B cell (primary cell): ENCODE measurements at regions not wholly inside any gene's neighbourhood (a gene's known extent, or its start where the extent isn't known, plus 50 kb on each side); places are given as distances from the start of the nearest gene placed in this dataset.
"Not testable (repeated sequence)": the region's sequence is repeated elsewhere in the genome, so short reads cannot be mapped to it uniquely, and the experiment has no call there.

Experiments
- ATAC-seq: fragments of 200-7000 bp; cut with Tn5 transposase; one replicate; pipeline ENCODE4 v1.10.0; 2021; ENCODE audit warnings: low read depth, mild to moderate bottlenecking, moderate number of reproducible peaks, moderate library complexity
- CTCF ChIA-PET: fragments of 350-600 bp; sonication (Branson Sonifier 250); formaldehyde crosslinking; loops from one replicate; lab custom pipeline; 2021; ENCODE audit warnings: antibody characterized with exemption, inconsistent platforms; lab: Charles Lee
- POLR2A ChIA-PET: fragments of 350-600 bp; sonication (Branson Sonifier 250); formaldehyde crosslinking; loops from one replicate; lab custom pipeline; 2021; ENCODE audit warnings: antibody characterized with exemption; lab: Charles Lee
- DNase-seq: peaks from one replicate; pipeline ENCODE4 v3.0.0; 2013
- H2AFZ ChIP-seq: 2 replicates; pipeline ENCODE4 v1.6.1; 2012; ENCODE audit warnings: mild to moderate bottlenecking, low read depth, low read length; ENCODE audit not compliant: insufficient read depth, poor library complexity, severe bottlenecking
- H3K27ac ChIP-seq, 2 donors: 1 replicate in 1 of 2; 2 replicates in 1 of 2; pipeline ENCODE4 v1.5.1; 2012 to 2013; ENCODE audit warnings: low read length in 2 of 2, mild to moderate bottlenecking in 2 of 2, moderate library complexity in 1 of 2
- H3K27me3 ChIP-seq, 4 experiments: fragments of 200-600 bp in 1 of 4; sonication (generic) in 1 of 4; replicated peaks in 1 of 4; 1 replicate in 2 of 4; 2 replicates in 2 of 4; pipeline versions ENCODE4 v1.6.1 to v1.7.0; 2013 to 2016; ENCODE audit warnings: low read length in 3 of 4, mild to moderate bottlenecking in 2 of 4, mixed read lengths in 1 of 4, moderate library complexity in 1 of 4; ENCODE audit not compliant: insufficient read depth in 4 of 4, control insufficient read depth in 3 of 4; ENCODE audit errors: control extremely low read depth in 1 of 4
- H3K36me3 ChIP-seq, 2 experiments: replicated peaks in 1 of 2; 1 replicate in 1 of 2; 2 replicates in 1 of 2; pipeline versions ENCODE4 v1.6.1 to v1.7.1; 2013; ENCODE audit warnings: low read length in 1 of 2; ENCODE audit not compliant: insufficient read depth in 2 of 2, control insufficient read depth in 1 of 2; ENCODE audit errors: control extremely low read depth in 1 of 2, extremely low read depth in 1 of 2
- H3K4me1 ChIP-seq, 2 donors: fragments of 200-600 bp in 1 of 2; sonication (generic) in 1 of 2; 1 replicate in 1 of 2; 2 replicates in 1 of 2; pipeline versions ENCODE4 v1.5.1 to v1.6.1; 2013 to 2017; ENCODE audit warnings: low read length in 2 of 2; ENCODE audit not compliant: control insufficient read depth in 2 of 2, insufficient read depth in 2 of 2
- H3K4me2 ChIP-seq: replicated peaks from 2 replicates; pipeline ENCODE3; 2012; ENCODE audit warnings: mild to moderate bottlenecking, low read depth, low read length; ENCODE audit not compliant: poor library complexity, severe bottlenecking
- H3K4me3 ChIP-seq, 5 experiments: fragments of 200-600 bp in 1 of 5; sonication (generic) in 1 of 5; 1 replicate in 3 of 5; 2 replicates in 2 of 5; pipeline versions ENCODE4 v1.5.1 to v1.7.0; 2011 to 2016; ENCODE audit warnings: low read length in 4 of 5, mild to moderate bottlenecking in 4 of 5, low read depth in 2 of 5, control low read depth in 1 of 5, moderate library complexity in 1 of 5; ENCODE audit not compliant: insufficient read depth in 1 of 5; ENCODE audit errors: control extremely low read depth in 1 of 5, extremely low read depth in 1 of 5
- H3K79me2 ChIP-seq: fragments of 200-600 bp; sonication (generic); one replicate; pipeline ENCODE4 v1.6.0; 2016; ENCODE audit warnings: low read length; ENCODE audit not compliant: control insufficient read depth, insufficient read depth
- H3K9ac ChIP-seq: fragments of 200-600 bp; sonication (generic); 2 replicates; pipeline ENCODE4 v1.6.1; 2017; ENCODE audit warnings: mild to moderate bottlenecking, low read length, moderate library complexity
- H3K9me3 ChIP-seq, 3 donors: one replicate each; pipeline versions ENCODE4 v1.6.1 to v1.7.1; 2013; ENCODE audit warnings: low read length in 2 of 3; ENCODE audit not compliant: control insufficient read depth in 2 of 3, insufficient read depth in 1 of 3; ENCODE audit errors: control extremely low read depth in 1 of 3
- H4K20me1 ChIP-seq: 2 replicates; pipeline ENCODE4 v1.6.0; 2012; ENCODE audit warnings: mild to moderate bottlenecking, low read length; ENCODE audit not compliant: insufficient read depth, control insufficient read depth, poor library complexity, severe bottlenecking
- H3K27ac Mint-ChIP-seq: one replicate; pipeline ENCODE4 v1.8.0; 2021; ENCODE audit warnings: mixed read lengths
- H3K27me3 Mint-ChIP-seq: one replicate; pipeline ENCODE4 v1.8.0; 2021; ENCODE audit warnings: mixed read lengths
- H3K4me1 Mint-ChIP-seq: one replicate; pipeline ENCODE4 v1.8.0; 2021; ENCODE audit warnings: mixed read lengths
- H3K4me3 Mint-ChIP-seq: one replicate; pipeline ENCODE4 v1.8.0; 2021; ENCODE audit warnings: mixed read lengths
- H3K9me3 Mint-ChIP-seq: one replicate; pipeline ENCODE4 v1.8.0; 2022; ENCODE audit warnings: mixed read lengths; ENCODE audit not compliant: insufficient read depth
- WGBS: methylation state at CpG from one replicate; pipeline ENCODE4 v1.1.5; 2013; ENCODE audit warnings: missing lambda C conversion rate; ENCODE audit not compliant: insufficient coverage; 5-methylcytosine and 5-hydroxymethylcytosine counted together
- intact Hi-C: fragments of 100-400 bp; cut with micrococcal nuclease; formaldehyde crosslinking; loops from one replicate; pipeline ENCODE4 v1.10.0; 2022

DNA sequence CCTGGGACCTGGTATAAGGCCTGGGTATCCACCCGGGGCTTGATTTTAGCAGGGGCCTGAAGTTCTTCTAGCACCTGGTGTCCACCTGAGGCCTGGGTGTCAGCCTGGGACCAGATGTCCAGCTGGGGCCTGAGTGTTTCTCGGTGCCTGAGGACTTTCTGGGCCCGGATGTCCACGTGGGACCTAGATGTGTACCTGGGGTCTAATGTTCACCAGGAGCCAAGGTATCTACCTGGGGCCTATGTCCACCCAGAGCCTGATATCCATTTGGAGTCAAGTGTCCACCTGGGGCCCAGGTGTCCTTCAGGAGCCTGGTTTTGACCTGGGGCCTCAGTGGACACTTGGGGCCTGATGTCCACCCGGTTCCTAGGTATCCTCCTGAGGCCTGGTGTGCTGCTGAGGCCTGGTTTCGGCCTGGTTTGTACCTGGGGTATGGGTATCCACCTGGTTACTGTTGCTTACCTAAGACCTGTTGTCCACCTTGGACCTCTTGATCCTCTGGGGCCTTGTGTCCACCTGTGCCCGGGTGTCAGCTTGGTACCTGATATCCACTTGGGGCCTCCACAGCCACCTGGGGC lies 75.2 kb upstream of the THOC3 start:
- H3K4me1 ChIP-seq, H3K27me3 Mint-ChIP-seq, H3K4me3 Mint-ChIP-seq, H3K4me3 ChIP-seq, H3K4me1 Mint-ChIP-seq, DNase-seq, H3K27ac ChIP-seq, H3K27me3 ChIP-seq, ATAC-seq, intact Hi-C loops, H3K79me2 ChIP-seq, H3K36me3 ChIP-seq, H3K9me3 Mint-ChIP-seq, H3K9me3 ChIP-seq, H3K4me2 ChIP-seq, H2AFZ ChIP-seq, CTCF ChIA-PET, H3K9ac ChIP-seq, H4K20me1 ChIP-seq, H3K27ac Mint-ChIP-seq, POLR2A ChIA-PET: not testable (repeated sequence)
- WGBS = 94% methylated on average over 4 of the region's 7 CpGs

DNA sequence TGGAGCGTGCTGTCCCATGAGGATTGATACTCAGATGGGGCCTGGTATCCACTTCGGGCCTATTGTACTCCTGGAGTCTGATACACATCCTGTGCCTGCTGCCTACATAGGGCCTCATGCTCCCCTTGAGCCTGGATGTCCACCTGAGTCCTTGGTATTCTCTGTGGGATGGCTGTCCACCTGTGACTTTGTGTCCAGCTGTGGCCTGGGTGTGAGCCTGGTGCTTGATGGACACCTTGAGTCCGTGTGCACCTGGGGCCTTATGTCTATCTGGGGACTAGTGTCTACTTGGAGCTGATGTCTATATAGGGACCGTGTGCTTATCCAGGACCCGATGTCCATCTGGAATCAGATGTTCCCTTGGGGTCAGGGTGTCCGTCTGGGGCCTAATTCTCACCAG lies 75.9 kb upstream of the THOC3 start:
- H3K4me1 ChIP-seq, intact Hi-C loops, DNase-seq, H2AFZ ChIP-seq, H3K4me2 ChIP-seq, CTCF ChIA-PET, H4K20me1 ChIP-seq, H3K4me3 ChIP-seq, H3K79me2 ChIP-seq, H3K27ac ChIP-seq, H3K9me3 ChIP-seq, H3K27me3 Mint-ChIP-seq, H3K4me3 Mint-ChIP-seq, H3K27ac Mint-ChIP-seq, H3K36me3 ChIP-seq, POLR2A ChIA-PET, ATAC-seq, H3K9ac ChIP-seq, H3K27me3 ChIP-seq, H3K9me3 Mint-ChIP-seq, H3K4me1 Mint-ChIP-seq: not testable (repeated sequence)
- WGBS = 94% methylated on average over 2 of the region's 6 CpGs

DNA sequence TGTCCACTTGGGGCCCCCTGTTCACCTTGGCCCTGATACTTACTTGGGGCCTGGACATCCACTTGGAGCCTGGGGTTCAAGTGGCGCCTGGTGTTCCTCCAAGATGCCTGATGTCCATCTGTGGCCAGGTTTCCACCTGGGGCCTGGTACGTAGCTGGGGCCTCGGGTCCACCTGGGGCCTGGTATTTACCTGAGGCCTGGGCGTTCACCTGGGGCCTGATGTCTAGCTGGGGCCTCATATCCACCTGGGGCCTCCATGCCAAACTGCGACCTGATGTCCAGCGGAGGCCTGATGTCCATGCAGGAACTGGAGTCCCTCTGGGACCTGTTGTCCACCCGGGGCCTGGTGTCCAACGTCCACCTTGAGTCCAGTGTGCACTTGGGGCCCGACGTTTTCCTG lies 76.3 kb upstream of the THOC3 start:
- H3K9ac ChIP-seq, H3K4me2 ChIP-seq, H3K9me3 ChIP-seq, H3K27ac Mint-ChIP-seq, ATAC-seq, H2AFZ ChIP-seq, H3K79me2 ChIP-seq, H3K4me3 ChIP-seq, intact Hi-C loops, POLR2A ChIA-PET, H3K27me3 Mint-ChIP-seq, H4K20me1 ChIP-seq, H3K4me1 ChIP-seq, H3K4me3 Mint-ChIP-seq, H3K9me3 Mint-ChIP-seq, H3K4me1 Mint-ChIP-seq, DNase-seq, H3K27ac ChIP-seq, CTCF ChIA-PET, H3K27me3 ChIP-seq, H3K36me3 ChIP-seq: not testable (repeated sequence)
- no CpG with 5 or more reads among the region's 10 CpGs for WGBS

DNA sequence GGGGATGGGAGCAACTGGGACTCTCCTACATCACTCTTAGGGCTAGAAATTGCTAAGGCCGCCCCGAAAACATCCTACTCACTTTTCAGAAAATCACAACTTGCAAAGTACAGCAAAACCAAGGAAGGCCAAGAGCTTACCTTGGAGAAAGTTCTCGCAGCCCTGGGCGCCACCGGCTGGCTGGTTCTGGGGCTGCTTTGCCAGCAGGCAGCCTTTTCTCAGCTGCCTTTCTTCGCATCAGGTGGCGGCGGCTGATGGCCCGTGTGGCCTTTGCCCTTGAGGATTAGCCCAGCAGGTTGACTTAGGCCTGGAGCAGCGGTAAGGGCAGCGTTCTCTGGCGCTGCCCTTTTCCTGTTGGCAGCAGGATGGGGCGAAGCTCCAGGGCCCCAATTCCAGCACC lies 77.3 kb upstream of the THOC3 start:
- H3K9me3 ChIP-seq, H4K20me1 ChIP-seq, H3K27ac ChIP-seq, H3K79me2 ChIP-seq, intact Hi-C loops, H3K9ac ChIP-seq, H3K27ac Mint-ChIP-seq, H3K27me3 Mint-ChIP-seq, H3K4me1 Mint-ChIP-seq, H3K4me1 ChIP-seq, DNase-seq, H3K4me2 ChIP-seq, H3K4me3 Mint-ChIP-seq, ATAC-seq, CTCF ChIA-PET, H3K27me3 ChIP-seq, H3K36me3 ChIP-seq, H3K4me3 ChIP-seq, H3K9me3 Mint-ChIP-seq, H2AFZ ChIP-seq, POLR2A ChIA-PET: not testable (repeated sequence)
- WGBS = 100% methylated on average over 3 of the region's 13 CpGs
